Lower lobe of right lung (tissue), 2 donors: ENCODE measurements at regions not wholly inside any gene's neighbourhood (a gene's known extent, or its start where the extent isn't known, plus 50 kb on each side); places are given as distances from the start of the nearest gene placed in this dataset.

Experiments used
- ATAC-seq, 2 donors: fragments of 200-7000 bp; cut with Tn5 transposase; one replicate each; pipeline ENCODE4 v1.9.1; 2020 to 2022; ENCODE audit warnings: mild to moderate bottlenecking in 2 of 2, moderate library complexity in 2 of 2
- DNase-seq: peaks from one replicate; pipeline ENCODE4 v3.0.0-alpha.2; 2020
- H3K27ac ChIP-seq: fragments of 200-600 bp; one replicate; pipeline ENCODE4 v1.8.0; 2022
- H3K27me3 ChIP-seq: fragments of 200-600 bp; one replicate; pipeline ENCODE4 v1.8.0; 2022; ENCODE audit warnings: low read depth
- H3K36me3 ChIP-seq: fragments of 200-600 bp; one replicate; pipeline ENCODE4 v1.8.0; 2022; ENCODE audit warnings: mild to moderate bottlenecking
- H3K4me1 ChIP-seq: fragments of 200-600 bp; one replicate; pipeline ENCODE4 v1.8.0; 2022
- H3K4me3 ChIP-seq: fragments of 200-600 bp; one replicate; pipeline ENCODE4 v1.8.0; 2022; ENCODE audit warnings: mild to moderate bottlenecking
- H3K9me3 ChIP-seq: fragments of 200-600 bp; one replicate; pipeline ENCODE4 v1.8.0; 2022
- CTCF ChIP-seq: fragments of 200-600 bp; IDR thresholded peaks from one replicate; pipeline ENCODE4 v1.8.0; 2022; ENCODE audit warnings: antibody characterized with exemption, mild to moderate bottlenecking
- intact Hi-C: fragments of 100-400 bp; cut with DNase I; formaldehyde crosslinking; loops from one replicate; pipeline ENCODE4 v1.11.0; 2022
- donor health status: DM: no; HTN: yes; CAD: no; lungs with severe emphysema.

- H3K27ac ChIP-seq = no peak overlapping the region
- H3K9me3 ChIP-seq = no peaks in the 10 kb centered on the region
- intact Hi-C loops = no loop called here
- H3K36me3 ChIP-seq = no peaks in the 10 kb centered on the region
- DNase-seq = no peak
- TF ChIP-seq CTCF = no peak
- no peaks in the 10 kb centered on the region for H3K4me1 ChIP-seq
- H3K27me3 ChIP-seq = peaks cover 7% of the 10 kb centered on the region
- ATAC-seq = no peak
- no peak overlapping the region for H3K4me3 ChIP-seq
Measured at GRCh38 chr10:70978816-70979480, 90.6 kb upstream of the PCBD1 start.

GRCh38 chr10:70980687-70981086 lies 92.3 kb upstream of the PCBD1 start:
- no peak for ATAC-seq
- intact Hi-C loops = no loop called here
- no peaks in the 10 kb centered on the region for H3K36me3 ChIP-seq
- no peaks in the 10 kb centered on the region for H3K4me1 ChIP-seq
- H3K27ac ChIP-seq = no peak overlapping the region
- no peak for DNase-seq
- peaks cover 7% of the 10 kb centered on the region for H3K27me3 ChIP-seq
- H3K9me3 ChIP-seq = no peaks in the 10 kb centered on the region
- no peak overlapping the region for H3K4me3 ChIP-seq
- TF ChIP-seq CTCF = no peak

DNA sequence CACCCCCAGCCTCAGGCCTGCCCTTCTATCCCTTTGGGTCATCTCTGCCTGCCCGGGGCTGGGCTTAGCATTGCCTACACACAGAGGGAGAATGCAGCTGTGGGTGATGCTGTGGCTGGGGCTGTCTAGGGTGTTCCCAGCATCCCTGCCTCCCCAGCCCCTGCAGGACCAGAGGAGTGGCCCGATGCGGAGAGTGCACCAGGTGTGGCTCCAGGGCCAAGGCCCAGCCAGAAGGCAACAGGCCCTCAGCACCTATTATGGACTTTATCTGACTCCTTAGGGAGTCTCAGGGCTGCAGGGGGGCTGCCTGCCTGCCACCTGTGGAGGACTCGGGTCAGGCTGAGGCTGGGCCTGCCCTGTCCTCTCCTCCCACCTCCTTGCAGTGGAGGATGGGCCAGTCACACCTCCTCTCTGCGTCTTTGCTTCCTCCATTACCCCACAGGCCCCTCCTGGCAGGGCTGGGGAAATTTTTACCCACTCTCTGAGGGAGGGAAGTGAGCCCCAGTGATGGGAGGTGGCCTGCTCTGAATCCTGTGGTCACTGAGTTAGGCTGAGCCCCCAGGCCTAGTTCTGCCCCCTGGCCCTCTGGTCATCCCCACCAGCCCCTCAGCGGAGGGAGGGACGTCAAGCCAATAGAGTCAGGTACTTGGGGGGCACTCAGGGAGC lies 92.9 kb upstream of the PCBD1 start:
- Histone ChIP-seq H3K4me3 (no peak overlapping the region), H3K27ac (no peak overlapping the region), H3K27me3 (peaks cover 7% of the 10 kb centered on the region), H3K4me1 (no peaks in the 10 kb centered on the region), H3K9me3 (no peaks in the 10 kb centered on the region), H3K36me3 (no peaks in the 10 kb centered on the region)
- intact Hi-C loops = no loop called here
- ATAC-seq (no peak), DNase-seq (no peak)
- TF ChIP-seq CTCF = no peak

GRCh38 chr10:70981936-70982335 lies 93.6 kb upstream of the PCBD1 start:
- Histone ChIP-seq H3K9me3 (no peaks in the 10 kb centered on the region), H3K27ac (no peak overlapping the region), H3K4me1 (no peaks in the 10 kb centered on the region), H3K36me3 (no peaks in the 10 kb centered on the region), H3K27me3 (peaks cover 7% of the 10 kb centered on the region), H3K4me3 (no peak overlapping the region)
- DNase-seq (no peak), ATAC-seq (no peak)
- TF ChIP-seq CTCF = no peak
- intact Hi-C loops = no loop called here

DNA sequence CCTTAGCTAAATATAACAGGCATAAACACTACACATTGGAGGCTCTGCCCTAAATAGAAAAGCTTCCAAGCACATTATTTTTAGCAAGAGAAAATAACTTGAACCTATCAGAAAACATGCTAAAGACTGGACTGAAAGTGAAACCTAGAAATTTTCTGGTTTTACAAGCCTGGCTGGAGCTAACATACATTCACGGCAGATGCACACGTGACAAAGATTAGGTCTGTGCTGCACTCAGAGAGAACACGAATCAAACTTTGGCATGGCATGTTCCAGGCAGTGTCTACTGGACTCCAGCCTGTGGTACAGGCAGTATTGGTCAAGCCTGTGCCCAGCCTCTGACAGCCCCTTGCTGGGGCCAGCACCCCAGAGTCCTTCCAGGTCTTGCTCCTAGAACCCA lies 94.1 kb upstream of the PCBD1 start:
- intact Hi-C loops = no loop called here
- Histone ChIP-seq H3K4me3 (no peak overlapping the region), H3K9me3 (no peaks in the 10 kb centered on the region), H3K27me3 (peaks cover 7% of the 10 kb centered on the region), H3K27ac (no peak overlapping the region), H3K4me1 (no peaks in the 10 kb centered on the region), H3K36me3 (no peaks in the 10 kb centered on the region)
- TF ChIP-seq CTCF = no peak
- DNase-seq = no peak
- ATAC-seq = no peak
